AML-193 (cell line): ENCODE measurements at regions not wholly inside any gene's neighbourhood (a gene's known extent, or its start where the extent isn't known, plus 50 kb on each side); places are given as distances from the start of the nearest gene placed in this dataset.
"Not testable (repeated sequence)": the region's sequence is repeated elsewhere in the genome, so short reads cannot be mapped to it uniquely, and the experiment has no call there.

Experiments used
- DNase-seq, 2 experiments: peaks; one replicate each; lab custom pipeline; 2025; lab: John Stamatoyannopoulos, UW

- DNase-seq = no peak
Measured at GRCh38 chr2:164024396-164024795, 288.6 kb upstream of the FIGN start.

- DNase-seq = no peak
Measured at GRCh38 chr2:164023896-164024295, 288.1 kb upstream of the FIGN start.

DNA sequence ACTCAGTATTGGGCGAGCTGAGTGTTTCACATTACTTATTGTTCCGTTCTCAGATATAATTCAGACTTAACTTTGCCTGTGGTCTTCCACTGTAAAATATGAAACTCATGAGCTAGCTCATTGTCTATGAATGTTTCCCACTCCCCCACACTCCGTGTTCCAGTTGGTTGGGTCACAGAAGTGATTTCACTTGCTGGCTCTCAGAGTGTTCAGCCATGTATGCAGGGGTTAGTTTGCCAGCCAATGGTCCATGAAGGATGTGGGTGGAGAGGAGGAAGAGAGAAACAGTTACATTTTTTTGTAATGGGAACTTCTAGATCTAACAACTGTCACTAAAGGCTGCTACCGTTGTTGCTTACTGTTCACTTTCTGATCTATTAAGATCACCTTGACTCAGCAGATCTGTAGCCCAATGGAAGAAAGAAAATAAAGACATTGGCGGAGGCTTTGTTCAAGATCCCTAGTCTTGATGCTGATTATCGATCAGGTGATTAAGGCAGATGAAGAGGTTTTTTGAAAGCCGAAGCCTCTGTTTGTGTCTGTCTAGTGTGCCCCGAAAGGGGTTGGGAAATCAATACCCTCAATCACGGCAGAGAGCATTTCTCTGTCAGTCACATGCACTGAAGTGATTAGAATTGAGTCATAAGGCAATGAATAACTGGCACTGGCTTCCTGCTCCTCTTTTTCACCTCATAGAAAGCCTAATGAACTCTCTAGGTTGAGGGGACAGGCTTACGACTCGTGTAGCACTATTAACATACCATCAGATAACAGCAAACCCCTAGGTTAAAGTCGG is 279.7 kb upstream of the FIGN start:
- no peak for DNase-seq

- no peak for DNase-seq
Measured at GRCh38 chr2:164014791-164015190, 279.0 kb upstream of the FIGN start.

DNA sequence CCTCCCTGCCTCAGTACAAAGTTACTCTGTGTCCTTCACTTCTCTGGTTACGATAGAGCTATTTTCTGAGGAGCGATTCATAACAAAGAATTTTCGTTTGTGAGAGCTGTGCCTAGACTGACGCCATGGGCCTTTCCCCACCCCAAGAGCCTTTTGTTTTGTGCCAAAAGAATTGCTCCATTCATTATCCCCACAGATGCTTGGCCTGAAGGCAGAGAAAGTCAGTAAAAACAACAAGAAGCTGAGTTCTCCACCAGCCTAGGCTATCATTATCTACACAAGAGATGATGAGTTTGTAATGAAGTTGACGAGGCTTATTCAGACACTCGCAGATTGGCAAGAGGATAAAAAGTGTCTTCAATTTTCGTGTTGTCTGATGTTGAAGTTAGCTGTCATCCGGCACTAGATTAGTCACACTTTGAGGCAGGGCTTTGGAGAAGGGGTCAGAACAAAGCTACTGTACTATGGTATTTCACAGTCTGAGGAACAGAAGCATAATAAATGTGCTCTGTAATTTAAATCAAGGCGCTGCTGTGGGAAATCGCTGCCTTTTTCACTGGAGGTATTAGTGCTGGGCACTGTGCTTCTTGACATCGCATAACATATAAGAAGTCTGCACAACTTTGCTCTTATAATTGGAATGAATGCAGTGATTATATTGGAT is 278.4 kb upstream of the FIGN start:
- DNase-seq = no peak

DNA sequence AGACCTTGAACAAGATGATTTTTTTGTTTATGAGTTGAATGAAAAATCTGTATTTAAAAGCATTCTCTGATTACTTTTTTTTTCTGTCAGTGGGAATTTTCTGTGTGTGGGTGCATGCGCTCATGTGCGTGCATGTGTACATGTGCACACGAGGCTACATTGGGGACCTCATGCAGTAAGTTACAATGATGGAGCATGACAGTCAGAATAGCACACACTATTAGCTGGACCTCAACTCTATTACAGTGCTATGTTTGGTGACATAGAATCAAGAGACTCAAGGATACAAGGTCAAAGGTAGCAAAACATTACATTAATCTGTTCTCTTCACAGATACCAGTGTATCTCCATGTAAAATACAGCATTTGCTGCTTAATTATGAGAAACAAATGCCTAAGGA is 276.8 kb upstream of the FIGN start:
- no peak for DNase-seq

GRCh38 chr2:164009756-164010337 is 274.0 kb upstream of the FIGN start:
- DNase-seq = no peak

GRCh38 chr2:164008752-164009151 is 272.9 kb upstream of the FIGN start:
- no peak for DNase-seq

GRCh38 chr2:164006704-164007103 is 270.9 kb upstream of the FIGN start:
- DNase-seq = no peak

DNA sequence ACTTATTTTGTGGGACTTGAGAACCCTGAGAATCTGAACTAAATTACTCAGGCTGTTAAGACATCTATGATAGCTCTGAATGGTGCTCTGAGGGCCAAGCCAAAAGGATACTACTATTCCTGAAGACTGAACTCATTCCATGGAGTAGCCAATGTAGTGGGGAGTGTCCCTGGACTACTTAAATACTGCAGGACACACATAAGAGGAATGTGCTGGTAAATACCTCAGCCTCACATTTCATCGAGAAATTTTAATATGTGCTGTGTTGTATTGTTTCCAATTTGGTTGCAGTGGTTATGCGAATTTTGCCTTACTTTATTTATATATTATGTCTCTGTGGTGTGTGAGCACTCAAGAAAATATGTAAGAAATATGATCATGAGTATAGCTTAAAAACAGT is 264.4 kb upstream of the FIGN start:
- no peak for DNase-seq

- DNase-seq = no peak
Measured at GRCh38 chr2:163997466-163997865, 261.7 kb upstream of the FIGN start.

GRCh38 chr2:163990541-163990940 is 254.7 kb upstream of the FIGN start:
- no peak for DNase-seq

DNA sequence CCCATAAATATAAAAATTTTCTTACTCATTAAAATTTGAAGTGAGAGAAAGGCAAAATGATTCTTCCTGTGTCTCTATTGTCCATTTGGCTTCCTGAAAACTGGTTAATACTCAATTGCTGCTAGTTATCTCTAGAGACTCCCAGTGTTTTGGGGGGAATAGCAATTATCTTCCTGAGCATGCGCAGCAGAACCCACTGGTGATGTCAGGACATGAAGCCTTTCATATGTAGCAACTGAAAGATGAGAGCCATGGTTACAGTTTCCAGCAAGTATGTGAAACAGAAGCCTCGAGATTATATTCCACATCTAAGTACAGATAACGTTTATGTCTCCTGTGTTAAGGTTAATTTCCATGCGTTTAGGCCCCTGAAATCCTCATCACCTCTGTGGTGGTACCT is 254.3 kb upstream of the FIGN start:
- no peak for DNase-seq

- no peak for DNase-seq
Measured at GRCh38 chr2:163987175-163987940, 251.6 kb upstream of the FIGN start.

- DNase-seq = no peak
Measured at GRCh38 chr2:163984986-163985385, 249.2 kb upstream of the FIGN start.

DNA sequence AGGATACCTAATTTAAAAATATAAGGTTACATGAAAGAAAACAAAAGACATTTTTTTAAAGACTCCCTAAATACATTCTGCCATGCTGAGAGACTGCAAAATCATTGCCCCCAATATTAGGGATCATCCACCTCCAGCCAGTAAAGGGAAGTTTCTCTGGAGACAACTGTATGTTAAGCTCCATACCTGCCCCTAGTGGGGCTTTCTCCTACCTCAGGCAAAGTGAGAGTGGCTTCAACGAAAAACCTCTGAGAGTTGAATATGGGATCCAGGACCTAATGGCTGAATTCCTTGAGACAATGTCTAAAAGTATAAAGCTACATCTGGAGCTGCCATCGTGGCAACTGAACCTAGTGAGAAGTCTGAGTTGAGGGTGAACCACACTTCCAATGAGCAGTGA is 248.1 kb upstream of the FIGN start:
- no peak for DNase-seq

GRCh38 chr2:163982938-163983337 is 247.1 kb upstream of the FIGN start:
- DNase-seq = no peak

DNA sequence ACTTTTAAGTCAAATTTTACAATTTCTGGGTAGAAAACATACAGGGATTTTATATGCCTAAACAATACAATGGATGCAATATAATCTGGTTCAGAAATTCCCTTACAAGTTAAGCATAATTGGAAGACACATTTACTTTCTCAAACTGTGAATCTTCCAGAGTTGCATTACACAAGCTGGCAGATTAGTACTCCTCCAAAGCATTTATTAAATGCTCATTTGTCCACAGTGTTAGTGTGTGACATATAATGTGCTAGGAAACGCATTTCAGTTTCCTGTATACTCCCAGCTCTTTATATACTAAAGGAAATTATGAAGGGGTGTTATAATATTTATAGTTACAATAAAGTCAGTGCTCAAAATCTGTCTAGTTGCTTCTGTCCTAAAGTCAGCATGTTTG is 239.0 kb upstream of the FIGN start:
- no peak for DNase-seq

- DNase-seq = no peak
Measured at GRCh38 chr2:163970058-163970813, 234.4 kb upstream of the FIGN start.

- not testable (repeated sequence) for DNase-seq
Measured at GRCh38 chr2:163964278-163964677, 228.5 kb upstream of the FIGN start.

GRCh38 chr2:163953390-163953907 is 217.6 kb upstream of the FIGN start:
- DNase-seq = no peak

DNA sequence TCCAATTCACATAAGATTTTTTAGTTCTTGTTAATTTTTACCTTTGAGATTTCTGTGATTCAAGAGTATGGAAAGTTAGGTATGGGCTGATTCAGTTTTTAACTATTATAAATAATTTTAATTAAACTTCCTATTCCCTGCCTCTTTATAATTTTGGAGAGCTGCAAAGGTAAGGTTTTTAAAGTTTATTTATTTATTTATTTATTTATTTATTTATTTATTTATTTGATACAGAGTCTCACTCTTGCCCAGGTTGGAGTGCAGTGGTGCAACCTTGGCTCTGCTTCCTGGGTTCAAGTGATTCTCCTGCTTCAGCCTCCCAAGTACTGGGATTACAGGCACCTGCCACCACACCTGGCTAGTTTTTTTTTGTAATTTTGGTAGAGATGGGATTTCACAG is 215.5 kb upstream of the FIGN start:
- no peak for DNase-seq
